ENCODE measurements at regions not wholly inside any gene's neighbourhood (a gene's known extent, or its start where the extent isn't known, plus 50 kb on each side); places are given as distances from the start of the nearest gene placed in this dataset.
"Not testable (repeated sequence)": the region's sequence is repeated elsewhere in the genome, so short reads cannot be mapped to it uniquely, and the experiment has no call there.

DNA sequence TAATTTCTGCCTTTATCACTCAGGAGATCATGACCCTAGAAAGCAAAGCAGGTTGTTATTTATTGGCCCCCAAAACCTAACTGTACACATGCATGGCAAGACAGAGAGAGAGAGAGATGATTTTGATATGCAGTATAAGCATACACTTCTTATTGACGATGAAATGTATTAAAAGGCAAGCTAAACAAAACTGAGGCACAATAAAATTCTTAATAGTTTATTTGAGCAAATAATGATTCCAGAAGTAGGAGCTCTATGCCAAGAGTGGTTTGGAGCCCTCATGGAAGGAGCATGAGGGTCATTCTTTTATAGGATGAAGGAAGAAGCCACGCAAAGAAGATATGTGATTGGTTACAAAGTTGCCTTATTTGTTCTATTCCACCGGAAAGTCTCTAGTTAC is 616.0 kb downstream of the FBXO15 start:
- DNase-seq (no peak), ATAC-seq (no peak)
- no peak overlapping the region for H3K27ac ChIP-seq
- intact Hi-C loops (cut with DNase I), result no loop called here
- TF ChIP-seq, protein P1, sequence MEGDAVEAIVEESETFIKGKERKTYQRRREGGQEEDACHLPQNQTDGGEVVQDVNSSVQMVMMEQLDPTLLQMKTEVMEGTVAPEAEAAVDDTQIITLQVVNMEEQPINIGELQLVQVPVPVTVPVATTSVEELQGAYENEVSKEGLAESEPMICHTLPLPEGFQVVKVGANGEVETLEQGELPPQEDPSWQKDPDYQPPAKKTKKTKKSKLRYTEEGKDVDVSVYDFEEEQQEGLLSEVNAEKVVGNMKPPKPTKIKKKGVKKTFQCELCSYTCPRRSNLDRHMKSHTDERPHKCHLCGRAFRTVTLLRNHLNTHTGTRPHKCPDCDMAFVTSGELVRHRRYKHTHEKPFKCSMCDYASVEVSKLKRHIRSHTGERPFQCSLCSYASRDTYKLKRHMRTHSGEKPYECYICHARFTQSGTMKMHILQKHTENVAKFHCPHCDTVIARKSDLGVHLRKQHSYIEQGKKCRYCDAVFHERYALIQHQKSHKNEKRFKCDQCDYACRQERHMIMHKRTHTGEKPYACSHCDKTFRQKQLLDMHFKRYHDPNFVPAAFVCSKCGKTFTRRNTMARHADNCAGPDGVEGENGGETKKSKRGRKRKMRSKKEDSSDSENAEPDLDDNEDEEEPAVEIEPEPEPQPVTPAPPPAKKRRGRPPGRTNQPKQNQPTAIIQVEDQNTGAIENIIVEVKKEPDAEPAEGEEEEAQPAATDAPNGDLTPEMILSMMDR (IDR thresholded peaks at IDR 0.05), result no peak
- no peaks in the 10 kb centered on the region for H3K9me3 ChIP-seq
- no peaks in the 10 kb centered on the region for H3K4me1 ChIP-seq
- H3K27me3 ChIP-seq (ENCODE audit: low read depth), result no peaks in the 10 kb centered on the region
- H3K4me3 ChIP-seq, result no peak overlapping the region
- no peaks in the 10 kb centered on the region for H3K36me3 ChIP-seq

DNA sequence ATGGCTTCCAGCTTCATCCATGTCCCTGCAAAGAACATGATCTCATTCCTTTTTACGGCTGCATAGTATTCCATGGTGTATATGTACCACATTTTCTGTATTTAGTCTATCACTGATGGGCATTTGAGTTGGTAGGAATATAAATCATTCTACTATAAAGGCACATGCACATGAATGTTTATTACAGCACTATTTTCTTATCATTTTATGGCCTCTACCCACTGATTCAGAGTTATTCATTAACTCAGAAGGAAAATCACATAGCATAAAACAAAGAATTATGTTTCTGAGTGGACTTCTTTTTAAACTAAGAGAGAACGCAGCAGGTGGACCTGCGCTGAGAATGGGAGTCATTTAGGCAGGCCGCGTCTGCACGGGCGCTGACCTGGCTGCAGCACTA is 619.6 kb downstream of the FBXO15 start:
- DNase-seq, result no peak
- H3K27me3 ChIP-seq (ENCODE audit: low read depth), result no peaks in the 10 kb centered on the region
- no peak overlapping the region for H3K4me3 ChIP-seq
- ATAC-seq, result no peak
- no peak overlapping the region for H3K27ac ChIP-seq
- H3K4me1 ChIP-seq, result no peaks in the 10 kb centered on the region
- no peaks in the 10 kb centered on the region for H3K9me3 ChIP-seq
- intact Hi-C loops (cut with DNase I), result no loop called here
- H3K36me3 ChIP-seq, result no peaks in the 10 kb centered on the region
- TF ChIP-seq, protein P1 (IDR thresholded peaks at IDR 0.05), result no peak

DNA sequence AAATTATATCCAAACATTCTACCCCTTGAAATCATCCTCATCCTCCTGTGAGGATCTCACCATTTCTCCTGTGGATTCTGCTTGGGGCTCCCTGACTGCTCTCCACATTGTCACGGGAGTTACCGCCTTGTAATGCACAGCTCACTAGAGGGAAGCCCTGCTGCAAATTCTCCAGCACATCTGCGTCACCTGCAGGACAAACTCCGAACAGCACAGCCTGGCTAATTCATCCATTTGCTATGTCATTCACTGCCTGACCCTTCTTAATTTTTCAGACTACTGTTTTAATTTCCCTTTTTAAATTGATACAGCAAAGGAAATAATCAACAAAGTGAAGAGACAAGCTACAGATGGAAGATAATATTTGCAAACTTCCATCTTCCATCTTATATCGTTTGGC is 627.4 kb downstream of the FBXO15 start:
- DNase-seq, result no peak
- ATAC-seq, result no peak
- no peaks in the 10 kb centered on the region for H3K9me3 ChIP-seq
- TF ChIP-seq, protein P1 (IDR thresholded peaks at IDR 0.05), result no peak
- no peak overlapping the region for H3K4me3 ChIP-seq
- intact Hi-C loops (cut with DNase I), result no loop called here
- H3K4me1 ChIP-seq, result no peaks in the 10 kb centered on the region
- no peaks in the 10 kb centered on the region for H3K36me3 ChIP-seq
- H3K27me3 ChIP-seq (ENCODE audit: low read depth), result no peaks in the 10 kb centered on the region
- H3K27ac ChIP-seq, result no peak overlapping the region

DNA sequence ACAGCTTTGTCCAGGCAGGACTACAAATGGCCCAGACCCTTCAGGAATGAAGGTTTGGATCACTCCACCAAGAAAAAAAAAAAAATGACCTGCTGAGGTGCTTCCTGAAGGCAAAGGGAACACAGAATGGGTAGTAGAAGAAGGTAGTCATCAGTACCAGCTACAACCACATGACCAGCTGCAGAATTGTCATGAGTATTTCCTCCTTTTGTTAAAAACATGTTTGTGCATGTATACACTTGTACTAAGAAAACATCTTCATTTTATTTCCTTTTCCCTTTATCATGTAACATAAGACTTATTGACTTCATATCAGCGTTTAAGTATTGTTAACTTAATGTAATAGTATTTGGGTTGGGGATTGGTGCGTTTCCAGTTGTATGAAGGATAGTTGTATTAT is 631.6 kb downstream of the FBXO15 start:
- H3K9me3 ChIP-seq; H3K4me1 ChIP-seq; DNase-seq; intact Hi-C loops (cut with DNase I); ATAC-seq; H3K27me3 ChIP-seq (ENCODE audit: low read depth); H3K4me3 ChIP-seq; H3K27ac ChIP-seq; H3K36me3 ChIP-seq: not testable (repeated sequence)

DNA sequence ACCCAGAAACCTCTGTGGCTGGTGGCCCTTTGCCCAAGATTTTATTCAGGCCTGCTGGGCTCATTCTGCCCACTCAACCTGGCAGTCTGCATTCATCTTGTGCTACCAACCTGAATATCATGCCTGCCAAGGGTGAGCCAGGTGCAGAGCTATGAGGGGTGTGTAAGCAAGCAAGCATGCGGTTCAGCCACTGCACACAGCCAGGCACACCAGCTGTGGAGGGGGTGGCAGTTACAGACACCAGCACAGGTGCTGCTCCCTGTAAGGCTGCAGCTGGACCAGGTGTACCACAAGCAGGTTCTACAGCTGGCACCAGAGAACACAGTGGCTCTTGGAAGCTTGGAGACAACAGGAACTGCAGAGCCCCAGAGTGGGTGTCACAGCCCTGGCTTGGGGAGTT is 633.2 kb downstream of the FBXO15 start:
- intact Hi-C loops (cut with DNase I), result no loop called here
- Histone ChIP-seq H3K9me3 (no peaks in the 10 kb centered on the region), H3K4me3 (no peak overlapping the region), H3K4me1 (no peaks in the 10 kb centered on the region), H3K36me3 (no peaks in the 10 kb centered on the region), H3K27me3 (ENCODE audit: low read depth) (no peaks in the 10 kb centered on the region), H3K27ac (no peak overlapping the region)
- DNase-seq, result no peak
- no peak for ATAC-seq
- TF ChIP-seq, protein P1 (IDR thresholded peaks at IDR 0.05), result no peak

DNA sequence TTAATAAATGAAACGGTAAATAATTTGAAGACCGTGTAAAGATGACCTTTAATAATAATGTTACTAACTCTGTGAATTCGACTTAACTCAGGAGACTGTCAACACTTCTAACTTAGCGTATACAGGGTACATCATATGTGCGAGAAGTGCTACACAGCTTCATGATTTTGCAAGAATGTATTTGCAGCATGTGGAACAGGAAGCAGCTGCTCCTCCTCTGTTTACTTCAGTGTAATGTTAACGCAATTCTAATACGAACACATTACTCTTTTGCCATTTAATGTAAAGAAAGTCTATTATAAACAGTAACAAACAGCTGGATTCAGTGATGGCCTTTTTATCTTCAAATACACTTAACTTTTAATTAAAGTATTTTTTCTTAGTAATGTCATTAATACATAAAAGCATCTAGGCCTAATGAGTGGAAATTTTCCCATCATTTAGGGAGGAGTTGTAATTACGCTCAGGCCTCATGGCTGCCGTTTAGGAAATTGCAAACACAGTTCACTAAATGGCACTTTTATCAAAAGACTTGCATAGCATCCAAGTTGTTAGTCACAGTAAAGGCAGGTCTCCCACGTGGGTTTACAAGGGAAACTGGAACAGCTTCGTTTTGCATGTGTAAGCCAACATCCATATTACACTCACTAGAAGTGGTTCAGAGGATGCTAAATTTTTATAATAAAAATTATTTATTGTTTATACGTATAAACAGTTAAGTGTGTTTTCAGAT is 635.7 kb downstream of the FBXO15 start:
- H3K9me3 ChIP-seq, result no peaks in the 10 kb centered on the region
- no peaks in the 10 kb centered on the region for H3K4me1 ChIP-seq
- DNase-seq, result no peak
- no peak overlapping the region for H3K4me3 ChIP-seq
- ATAC-seq, result no peak
- TF ChIP-seq, protein P1 (IDR thresholded peaks at IDR 0.05), result no peak
- no peak overlapping the region for H3K27ac ChIP-seq
- H3K36me3 ChIP-seq, result no peaks in the 10 kb centered on the region
- intact Hi-C loops (cut with DNase I), result no loop called here
- H3K27me3 ChIP-seq (ENCODE audit: low read depth), result no peaks in the 10 kb centered on the region
